ENCODE measurements at regions not wholly inside any gene's neighbourhood (a gene's known extent, or its start where the extent isn't known, plus 50 kb on each side); places are given as distances from the start of the nearest gene placed in this dataset.
"Not testable (repeated sequence)": the region's sequence is repeated elsewhere in the genome, so short reads cannot be mapped to it uniquely, and the experiment has no call there.

GRCh38 chr21:9027417-9027800 lies 1494.0 kb upstream of the TPTE start:
- not testable (repeated sequence) for DNase-seq (ENCODE audit: low read depth in 1 of 2, low spot score in 2 of 2); H3K27me3 ChIP-seq (replicated peaks); H3K36me3 ChIP-seq; H3K4me1 ChIP-seq (replicated peaks); H3K27ac ChIP-seq; H3K4me3 ChIP-seq; H3K9me3 ChIP-seq (replicated peaks)

- not testable (repeated sequence) for H3K27ac ChIP-seq; H3K4me1 ChIP-seq (replicated peaks)
Measured at GRCh38 chr21:9028624-9029431, 1492.6 kb upstream of the TPTE start.

DNA sequence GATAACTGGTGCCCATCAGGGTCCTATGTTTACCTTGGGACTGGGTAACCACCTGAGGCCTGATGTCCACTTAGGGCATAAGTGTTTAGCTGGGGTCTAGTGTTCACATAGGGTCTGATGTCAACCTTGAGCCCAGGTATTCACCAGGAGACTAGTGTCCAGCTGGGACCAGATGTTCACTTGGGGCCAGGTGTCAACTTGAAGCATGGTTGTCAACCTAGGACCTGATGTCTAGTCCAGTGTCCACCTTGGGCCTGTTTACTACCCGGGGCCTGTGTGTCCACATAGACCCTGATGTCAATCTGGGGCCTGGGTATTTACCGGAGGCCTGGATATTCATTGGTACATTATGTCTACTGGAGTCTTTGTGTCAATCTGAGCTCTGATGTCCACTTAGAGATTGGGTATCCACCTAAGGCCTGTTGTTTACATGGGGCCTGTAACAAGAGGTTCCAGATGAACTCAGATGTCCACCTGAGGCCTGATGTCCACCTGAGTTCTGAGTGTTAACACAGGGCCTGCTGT lies 1491.2 kb upstream of the TPTE start:
- not testable (repeated sequence) for H3K36me3 ChIP-seq; H3K9me3 ChIP-seq (replicated peaks); H3K4me1 ChIP-seq (replicated peaks); H3K4me3 ChIP-seq; H3K27me3 ChIP-seq (replicated peaks); H3K27ac ChIP-seq; DNase-seq (ENCODE audit: low read depth in 1 of 2, low spot score in 2 of 2)

More at GRCh38 chr21:9028624-9029431, 1492.6 kb upstream of the TPTE start:
- not testable (repeated sequence) for H3K9me3 ChIP-seq (replicated peaks); H3K27me3 ChIP-seq (replicated peaks); H3K4me3 ChIP-seq; DNase-seq (ENCODE audit: low read depth in 1 of 2, low spot score in 2 of 2); H3K36me3 ChIP-seq

- H3K4me3 ChIP-seq; H3K27me3 ChIP-seq (replicated peaks); H3K9me3 ChIP-seq (replicated peaks); H3K27ac ChIP-seq; H3K4me1 ChIP-seq (replicated peaks); DNase-seq (ENCODE audit: low read depth in 1 of 2, low spot score in 2 of 2); H3K36me3 ChIP-seq: not testable (repeated sequence)
Measured at GRCh38 chr21:9031482-9032374, 1489.7 kb upstream of the TPTE start.

DNA sequence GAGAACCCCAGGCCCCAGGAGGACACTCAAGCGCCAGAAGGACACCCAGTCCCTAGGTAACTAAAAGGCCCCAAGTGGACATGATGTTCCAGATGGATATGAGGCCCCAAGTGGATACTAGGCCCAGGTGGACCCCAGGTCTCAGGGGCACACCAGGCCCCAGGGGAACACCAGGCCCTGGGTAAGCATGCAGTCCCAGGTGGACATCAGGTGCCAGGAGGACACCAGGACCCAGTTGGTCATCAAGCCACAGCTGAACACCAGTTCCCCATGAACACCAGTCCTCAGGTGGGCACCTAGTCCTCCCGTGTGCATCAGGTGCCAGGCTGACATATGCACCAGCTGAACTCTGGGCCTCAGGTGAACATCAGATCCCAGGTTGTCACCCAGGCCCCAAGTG lies 1488.8 kb upstream of the TPTE start:
- not testable (repeated sequence) for H3K4me1 ChIP-seq (replicated peaks); H3K27me3 ChIP-seq (replicated peaks); DNase-seq (ENCODE audit: low read depth in 1 of 2, low spot score in 2 of 2); H3K9me3 ChIP-seq (replicated peaks); H3K36me3 ChIP-seq; H3K4me3 ChIP-seq; H3K27ac ChIP-seq

GRCh38 chr21:9033295-9033694 lies 1488.1 kb upstream of the TPTE start:
- H3K4me1 ChIP-seq (replicated peaks); H3K27ac ChIP-seq; DNase-seq (ENCODE audit: low read depth in 1 of 2, low spot score in 2 of 2); H3K4me3 ChIP-seq; H3K27me3 ChIP-seq (replicated peaks); H3K36me3 ChIP-seq; H3K9me3 ChIP-seq (replicated peaks): not testable (repeated sequence)

- H3K9me3 ChIP-seq (replicated peaks); H3K36me3 ChIP-seq; DNase-seq (ENCODE audit: low read depth in 1 of 2, low spot score in 2 of 2); H3K4me3 ChIP-seq; H3K4me1 ChIP-seq (replicated peaks); H3K27me3 ChIP-seq (replicated peaks); H3K27ac ChIP-seq: not testable (repeated sequence)
Measured at GRCh38 chr21:9034491-9035200, 1486.7 kb upstream of the TPTE start.

DNA sequence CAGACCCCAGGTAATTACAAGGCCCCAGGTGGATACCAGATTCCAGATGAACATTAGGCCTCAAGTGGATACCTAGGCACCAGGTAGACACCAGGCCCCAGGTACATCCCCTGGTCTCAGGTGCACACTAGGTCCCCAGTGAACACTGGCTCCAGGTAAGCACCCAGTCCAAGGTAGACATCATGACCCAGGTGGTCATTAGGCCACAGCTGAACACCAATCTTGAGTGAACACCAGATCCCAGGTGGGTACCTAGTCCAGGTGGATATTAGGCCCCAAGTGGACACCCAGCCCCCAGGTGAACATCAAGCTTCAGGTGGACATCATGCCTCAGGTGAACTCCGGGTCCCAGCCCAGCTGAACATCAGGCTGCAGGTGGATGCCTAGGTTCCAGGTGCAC lies 1486.2 kb upstream of the TPTE start:
- not testable (repeated sequence) for H3K4me1 ChIP-seq (replicated peaks); H3K9me3 ChIP-seq (replicated peaks); H3K4me3 ChIP-seq; H3K36me3 ChIP-seq; H3K27ac ChIP-seq; DNase-seq (ENCODE audit: low read depth in 1 of 2, low spot score in 2 of 2); H3K27me3 ChIP-seq (replicated peaks)

DNA sequence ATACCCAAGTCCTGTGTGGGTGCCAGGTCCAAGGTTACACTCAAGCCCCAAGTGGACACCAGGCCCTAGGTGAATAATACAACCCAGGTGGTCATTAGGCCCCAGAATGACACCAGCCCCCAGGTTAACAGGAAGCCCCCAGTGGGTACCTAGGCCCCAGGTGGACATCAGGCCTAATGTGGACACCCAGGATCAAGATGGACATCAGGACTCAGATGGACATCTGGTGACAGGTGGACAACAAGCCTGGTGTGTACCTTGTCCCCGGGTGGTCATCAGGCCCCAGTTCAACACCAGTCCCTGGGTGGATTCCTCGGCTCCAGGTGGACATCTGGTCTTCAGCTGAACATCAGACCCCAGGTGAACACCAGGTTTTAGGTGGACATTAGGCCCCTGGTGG lies 1485.4 kb upstream of the TPTE start:
- not testable (repeated sequence) for H3K27ac ChIP-seq; DNase-seq (ENCODE audit: low read depth in 1 of 2, low spot score in 2 of 2); H3K4me3 ChIP-seq; H3K27me3 ChIP-seq (replicated peaks); H3K9me3 ChIP-seq (replicated peaks); H3K36me3 ChIP-seq; H3K4me1 ChIP-seq (replicated peaks)

GRCh38 chr21:9036966-9037587 lies 1484.3 kb upstream of the TPTE start:
- H3K4me1 ChIP-seq (replicated peaks); H3K36me3 ChIP-seq; H3K4me3 ChIP-seq; DNase-seq (ENCODE audit: low read depth in 1 of 2, low spot score in 2 of 2); H3K27ac ChIP-seq; H3K9me3 ChIP-seq (replicated peaks); H3K27me3 ChIP-seq (replicated peaks): not testable (repeated sequence)

DNA sequence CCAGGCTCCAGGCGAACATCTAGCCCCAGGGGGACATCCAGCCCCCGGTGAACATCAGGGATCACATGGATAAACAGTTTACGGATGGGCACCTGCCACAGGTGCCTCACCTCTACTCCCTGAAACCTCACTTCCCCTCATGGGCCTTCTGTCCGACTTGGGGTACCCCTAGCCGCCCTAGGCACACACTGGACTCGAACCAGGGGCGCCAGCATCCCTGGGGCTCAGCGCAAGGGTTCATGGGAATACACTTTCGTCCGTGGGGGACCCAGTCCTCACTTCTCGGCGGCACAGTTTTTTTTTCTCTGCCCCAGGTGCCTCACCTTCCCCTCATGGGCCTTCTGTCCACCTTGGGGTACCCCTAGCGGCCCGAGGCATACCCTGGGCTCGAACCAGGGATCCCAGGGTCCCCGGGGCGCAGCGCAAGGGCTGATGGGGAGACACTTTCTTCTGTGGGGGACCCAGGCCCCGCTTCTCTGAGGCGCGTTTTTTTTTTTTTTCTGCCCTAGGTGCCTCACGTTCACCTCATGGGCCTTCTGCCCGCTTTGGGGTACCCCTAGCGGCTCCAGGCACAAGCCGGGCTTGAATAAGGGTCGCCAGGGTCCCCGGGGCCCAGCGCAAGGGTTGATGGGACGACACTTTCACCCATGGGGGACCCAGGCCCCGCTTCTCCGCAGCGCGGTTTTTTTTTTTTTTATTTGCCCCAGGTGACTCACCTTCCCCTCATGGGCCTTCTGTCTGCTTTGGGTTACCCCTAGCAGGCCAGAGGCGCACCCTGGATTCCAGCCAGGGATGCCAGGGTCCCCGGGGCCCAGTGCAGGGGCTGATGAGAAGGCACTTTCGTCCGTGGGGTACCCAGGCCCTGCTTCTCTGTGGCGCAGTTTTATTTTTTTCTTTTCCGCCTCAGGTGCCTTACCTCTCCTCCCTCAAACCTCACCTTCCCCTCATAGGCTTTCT lies 1483.5 kb upstream of the TPTE start:
- H3K4me1 ChIP-seq (replicated peaks); H3K27ac ChIP-seq; DNase-seq (ENCODE audit: low read depth in 1 of 2, low spot score in 2 of 2); H3K27me3 ChIP-seq (replicated peaks); H3K4me3 ChIP-seq; H3K9me3 ChIP-seq (replicated peaks); H3K36me3 ChIP-seq: not testable (repeated sequence)

DNA sequence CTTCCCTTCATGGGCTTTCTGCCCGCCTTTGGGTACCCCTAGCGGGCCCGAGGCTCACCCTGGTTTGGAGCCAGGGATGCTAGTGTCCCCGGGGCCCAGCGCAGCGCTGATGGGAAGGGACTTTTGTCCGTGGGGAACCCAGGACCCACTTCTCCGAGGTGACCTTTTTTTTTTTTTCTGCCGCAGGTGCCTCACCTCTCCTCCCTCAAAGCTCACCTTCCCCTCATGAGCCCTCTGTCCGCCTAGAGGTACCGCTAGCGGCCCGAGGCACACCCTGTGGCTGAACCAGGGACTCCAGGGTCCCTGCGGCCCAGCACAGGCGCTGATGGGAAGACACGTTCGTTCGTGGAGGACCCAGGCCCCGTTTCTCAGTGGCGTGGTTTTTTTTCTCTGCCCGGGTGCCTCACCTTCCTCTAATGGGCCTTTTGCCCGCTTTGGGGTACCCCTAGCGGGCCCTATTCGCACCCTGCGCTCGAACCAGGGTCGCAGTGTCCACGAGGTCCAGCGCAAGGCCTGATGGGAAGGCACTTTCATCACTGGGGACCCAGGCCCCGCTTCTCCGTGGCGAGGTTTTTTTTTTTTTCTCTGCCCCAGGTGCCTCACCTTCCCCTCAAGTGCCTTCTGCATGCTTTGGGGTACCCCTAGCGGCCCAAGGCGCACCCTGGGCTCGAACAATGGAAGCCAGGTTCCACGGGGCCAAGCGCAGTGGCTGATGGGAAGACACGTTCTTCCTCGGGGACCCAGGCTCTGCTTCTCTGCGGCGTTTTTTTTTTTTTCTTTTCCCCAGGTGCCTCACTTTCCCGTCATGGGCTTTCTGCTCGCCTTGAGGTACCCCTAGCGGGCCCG lies 1481.6 kb upstream of the TPTE start:
- not testable (repeated sequence) for H3K9me3 ChIP-seq (replicated peaks); H3K27me3 ChIP-seq (replicated peaks); H3K4me1 ChIP-seq (replicated peaks); H3K36me3 ChIP-seq; H3K4me3 ChIP-seq; H3K27ac ChIP-seq
- peak in 1 of 2 experiments; percentile 47 for DNase-seq (ENCODE audit: low read depth in 1 of 2, low spot score in 2 of 2)
